NCI-H510A (cell line): ENCODE measurements at regions not wholly inside any gene's neighbourhood (a gene's known extent, or its start where the extent isn't known, plus 50 kb on each side); places are given as distances from the start of the nearest gene placed in this dataset.

Experiments used
- DNase-seq: peaks from one replicate; lab custom pipeline; 2025; lab: John Stamatoyannopoulos, UW

DNA sequence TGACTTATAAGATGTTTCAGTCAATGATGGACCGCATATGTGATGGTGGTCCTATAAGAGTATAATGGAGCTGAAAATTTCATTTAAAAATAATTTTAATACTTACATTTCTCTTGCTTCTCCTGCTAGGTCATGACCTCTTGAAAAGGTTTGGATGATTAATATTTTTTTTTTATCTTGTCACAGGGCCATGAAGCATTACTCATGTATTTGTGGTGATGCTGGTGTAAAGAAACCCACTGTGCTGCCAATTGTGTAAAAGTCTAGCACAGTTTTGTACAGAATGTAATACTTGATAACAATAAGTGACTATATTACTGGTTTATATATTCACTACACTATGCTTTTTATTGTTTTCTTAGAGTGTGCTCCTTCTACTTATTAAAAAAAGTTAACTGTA, 124.2 kb upstream of the CELF4 start:
- DNase-seq, result no peak

DNA sequence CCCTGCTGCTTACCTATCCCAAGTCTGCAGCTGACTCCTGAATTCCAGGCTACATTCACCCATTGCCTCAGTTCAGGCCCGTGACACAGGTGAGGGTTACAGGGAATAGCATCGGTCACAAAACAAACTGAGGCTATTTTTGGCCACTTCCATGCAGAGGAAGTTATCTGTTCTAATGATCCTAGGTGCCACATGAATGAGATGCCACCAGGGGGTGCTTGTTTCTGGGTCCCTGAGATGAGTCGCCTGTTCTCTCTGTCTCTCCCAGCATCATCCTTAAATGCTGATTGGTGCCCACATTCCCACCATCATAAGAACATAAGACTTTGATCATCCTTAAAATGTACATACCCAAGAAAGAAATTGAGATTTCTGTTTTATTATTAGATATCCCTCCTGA, 119.0 kb upstream of the CELF4 start:
- no peak for DNase-seq

DNA sequence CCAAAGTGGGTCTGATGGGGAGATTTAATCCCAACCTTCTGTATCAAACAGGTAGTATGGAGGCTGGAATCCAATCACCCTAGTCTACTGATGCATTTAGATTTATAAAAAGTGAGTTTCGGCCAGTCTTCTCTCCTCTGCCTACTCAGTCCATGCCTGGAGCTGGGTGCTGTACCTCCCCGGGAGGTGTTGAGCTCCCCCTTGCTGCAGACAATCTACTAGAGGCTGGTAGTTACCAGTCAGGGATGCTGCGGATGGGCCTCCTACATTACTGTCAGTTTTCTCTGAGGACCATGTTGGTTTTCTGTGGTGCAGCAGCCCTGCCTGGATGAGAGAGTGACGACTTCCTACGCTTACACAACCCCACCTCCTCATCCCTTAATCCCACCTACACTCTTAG, 118.6 kb upstream of the CELF4 start:
- no peak for DNase-seq

DNA sequence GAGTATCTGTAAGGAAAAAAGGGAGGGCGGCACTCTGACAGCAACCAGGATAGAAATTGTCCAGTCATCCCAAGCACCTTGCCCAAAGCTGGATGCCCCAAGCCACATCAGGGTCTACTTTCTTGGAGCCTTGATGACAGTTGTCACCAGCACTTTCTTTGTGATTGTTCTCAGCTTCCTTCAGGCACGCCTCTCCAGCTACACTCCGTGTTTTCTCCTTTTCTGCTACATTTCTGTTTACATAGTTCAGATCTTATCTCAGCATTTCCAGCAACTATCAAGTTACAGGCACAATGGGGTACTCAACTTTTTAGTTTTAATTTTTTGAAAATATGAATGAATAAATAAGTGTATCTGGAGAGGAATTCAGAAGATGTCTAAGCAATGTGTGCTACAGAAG, 115.3 kb upstream of the CELF4 start:
- DNase-seq, result no peak

DNA sequence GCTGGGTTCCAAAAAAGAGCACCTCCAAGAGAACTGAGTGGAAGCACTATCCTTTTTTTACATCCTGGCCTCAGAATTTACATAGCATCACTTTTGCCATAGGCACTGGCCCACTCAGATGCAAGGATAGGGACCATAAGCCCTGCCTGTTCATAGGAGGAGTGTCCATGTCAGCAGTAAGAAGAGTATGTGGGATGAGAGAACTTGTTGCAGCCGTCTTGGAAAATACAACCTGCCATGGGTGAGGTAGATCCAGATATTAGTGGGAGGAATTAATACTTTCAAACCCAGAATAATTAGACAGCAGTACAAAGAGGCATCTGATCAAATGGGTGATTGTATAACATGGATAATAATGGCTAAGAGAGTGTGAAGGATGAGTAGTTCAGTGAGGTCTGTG, 110.7 kb upstream of the CELF4 start:
- no peak for DNase-seq

DNA sequence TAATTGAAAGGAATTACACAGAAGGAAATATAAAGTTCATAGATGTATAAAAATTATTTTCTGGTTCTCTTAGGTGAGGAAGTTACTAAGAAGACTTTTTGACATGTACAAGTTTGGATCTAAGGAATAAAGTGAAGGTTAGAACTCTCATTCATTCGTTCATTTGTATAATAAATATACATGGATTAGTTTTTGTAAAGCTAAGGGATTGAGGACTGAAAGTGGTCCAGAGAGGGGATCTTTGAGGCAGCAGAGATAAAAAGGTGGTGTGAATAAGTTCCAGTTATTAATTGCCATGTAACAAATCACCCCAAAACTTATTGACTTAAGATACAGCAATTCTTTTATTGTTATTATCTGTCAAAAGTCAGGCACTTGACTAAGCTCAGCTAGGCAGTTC, 110.1 kb upstream of the CELF4 start:
- DNase-seq, result no peak

DNA sequence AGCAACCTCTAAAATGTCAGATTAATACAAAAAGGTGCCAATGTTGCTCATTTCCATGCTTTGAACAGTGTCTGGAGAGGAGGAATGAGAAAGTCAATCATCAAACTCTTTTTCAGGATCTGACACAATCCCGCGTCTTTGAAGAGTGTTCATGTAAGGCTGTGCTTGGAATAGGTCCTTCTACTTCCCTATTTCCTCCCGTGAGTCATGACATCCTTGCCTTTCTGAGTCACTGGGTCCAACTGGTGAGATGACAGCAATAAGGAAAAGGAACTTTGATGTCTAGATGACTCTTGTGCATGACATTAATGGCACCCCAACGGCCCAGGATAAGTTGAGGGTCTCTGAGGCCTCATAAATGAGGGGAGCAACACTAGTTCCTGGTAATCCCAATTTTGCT, 109.0 kb upstream of the CELF4 start:
- no peak for DNase-seq

DNA sequence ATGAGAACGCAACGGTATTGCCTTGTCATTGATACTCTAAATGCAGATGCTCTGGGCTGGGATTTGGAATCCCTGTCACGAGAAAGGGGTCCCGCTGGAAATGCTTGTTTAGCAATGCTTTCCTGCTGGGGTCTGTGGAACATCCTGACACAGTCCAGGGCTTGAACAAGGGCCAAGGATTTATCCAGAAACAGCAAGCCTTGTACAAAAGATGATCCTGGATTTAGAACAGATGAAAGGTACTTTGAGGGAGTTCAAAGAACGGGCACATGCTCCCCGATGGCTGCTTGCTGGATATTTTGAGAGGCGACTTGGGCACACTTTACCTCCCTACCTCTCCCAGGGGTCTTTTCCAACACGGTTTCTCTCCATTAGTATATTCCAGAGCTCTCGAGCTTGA, 108.1 kb upstream of the CELF4 start:
- DNase-seq, result no peak

DNA sequence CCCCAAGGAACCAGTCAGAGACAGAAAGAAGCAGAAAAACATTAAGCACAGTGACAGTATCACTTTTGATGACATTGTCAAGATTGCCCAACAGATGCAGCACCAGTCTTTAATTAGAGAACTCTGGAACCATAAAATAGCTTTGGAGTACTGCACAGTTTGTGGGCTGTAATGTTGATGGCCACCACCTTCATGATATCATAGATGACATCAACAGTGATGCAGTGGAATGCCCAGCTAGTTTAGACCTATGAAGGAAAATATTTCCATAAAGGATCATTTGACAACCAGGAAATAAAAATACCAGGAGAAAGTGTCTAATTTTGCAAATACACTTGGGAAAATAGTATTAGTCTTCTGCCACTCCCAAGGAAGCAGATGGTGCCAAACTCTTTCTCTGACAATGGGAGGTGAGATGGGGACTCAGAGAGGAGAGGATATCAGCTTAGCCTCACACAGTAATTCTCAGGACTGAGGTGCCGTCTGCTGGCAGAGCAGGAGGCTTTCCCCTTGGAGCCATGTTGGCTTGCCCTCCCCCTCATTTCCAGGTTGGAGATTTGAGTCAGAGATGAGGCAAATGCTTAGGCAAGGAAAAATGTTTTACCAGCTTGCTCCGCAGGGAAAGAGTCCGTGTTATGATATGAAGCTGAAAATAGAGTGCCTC, 107.5 kb upstream of the CELF4 start:
- DNase-seq, result no peak

DNA sequence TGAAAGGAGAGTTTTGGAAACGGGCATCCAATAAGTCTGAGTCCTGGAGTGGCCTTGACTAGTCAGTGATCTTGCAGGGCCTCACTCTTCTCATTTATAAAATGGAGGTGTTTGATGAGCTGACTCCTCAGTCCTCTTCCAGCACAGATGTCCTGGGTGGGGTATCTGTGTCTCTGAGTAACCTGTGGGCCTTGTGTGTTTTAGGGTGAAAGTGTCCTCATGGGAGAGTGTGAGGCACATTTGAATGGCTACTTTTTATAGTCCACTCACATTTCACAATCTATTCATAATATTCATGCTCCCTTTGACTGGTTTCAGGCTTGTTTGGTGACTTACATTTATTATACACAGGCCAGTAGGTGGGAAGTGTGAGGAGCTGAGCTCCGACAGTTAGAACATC, 106.4 kb upstream of the CELF4 start:
- no peak for DNase-seq

DNA sequence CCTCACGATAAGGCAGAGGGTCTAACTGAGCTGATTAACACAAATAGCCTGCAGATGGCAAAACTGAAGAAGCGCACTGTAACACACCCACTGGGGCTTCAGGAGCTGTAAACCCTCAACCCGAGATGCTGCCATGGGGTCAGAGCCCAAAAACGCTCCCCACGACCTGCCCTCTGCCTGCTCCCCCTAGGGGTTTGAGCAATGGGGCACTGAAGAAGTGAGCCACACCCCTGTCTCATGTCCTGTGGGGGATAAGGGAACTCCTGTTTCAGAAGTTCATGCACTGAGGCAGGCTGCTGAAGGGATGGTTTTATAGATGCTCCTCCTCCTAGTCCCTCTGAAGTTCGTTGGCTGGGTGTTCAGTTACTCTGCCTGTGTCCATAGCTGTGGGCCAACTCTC, 105.9 kb upstream of the CELF4 start:
- no peak for DNase-seq

DNA sequence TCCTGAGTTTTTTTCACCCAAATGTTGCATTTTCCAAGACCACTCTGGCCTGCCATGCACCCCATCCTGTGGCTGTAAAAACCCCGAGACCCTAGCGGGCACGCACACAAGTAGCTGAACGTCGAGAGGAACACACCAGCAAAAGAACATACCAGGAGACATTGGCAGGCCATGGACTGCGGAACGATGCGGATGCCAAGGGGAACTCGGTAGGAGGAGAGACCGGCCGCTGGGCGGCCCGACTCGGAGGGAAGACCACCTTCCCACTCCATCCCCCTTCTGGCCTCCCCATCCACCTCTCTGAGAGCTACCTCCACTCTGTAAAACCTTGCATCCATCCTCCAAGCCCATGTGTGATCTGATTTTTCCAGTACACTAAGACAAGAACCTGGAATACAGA, 105.5 kb upstream of the CELF4 start:
- DNase-seq, result no peak

DNA sequence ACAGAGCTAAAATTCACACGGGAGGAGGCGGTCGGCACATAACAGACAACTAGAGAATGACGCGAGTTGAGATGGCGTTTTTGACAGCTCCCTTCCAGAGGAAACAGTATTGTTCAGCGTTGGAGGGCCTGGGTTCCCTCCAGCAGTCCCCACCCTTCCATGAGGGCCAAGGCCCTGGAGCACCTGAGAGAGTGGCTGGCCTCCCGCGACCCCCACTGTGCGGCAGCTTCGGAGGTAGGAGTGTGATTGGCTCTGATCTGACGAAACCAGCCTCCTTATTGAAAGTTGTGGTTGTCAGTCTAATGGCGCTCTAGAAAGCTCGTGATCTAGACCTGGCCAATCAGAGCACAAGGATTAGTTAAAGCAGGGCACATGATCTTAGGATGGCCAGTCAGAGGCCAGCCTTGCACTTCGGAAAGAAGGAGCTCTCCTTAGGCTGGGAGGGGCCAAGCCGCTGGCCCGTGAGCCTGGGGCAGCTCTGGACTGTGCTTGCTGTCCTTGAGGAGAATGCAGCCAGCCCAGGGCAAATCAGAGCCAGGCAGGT, 104.5 kb upstream of the CELF4 start:
- DNase-seq, result no peak

DNA sequence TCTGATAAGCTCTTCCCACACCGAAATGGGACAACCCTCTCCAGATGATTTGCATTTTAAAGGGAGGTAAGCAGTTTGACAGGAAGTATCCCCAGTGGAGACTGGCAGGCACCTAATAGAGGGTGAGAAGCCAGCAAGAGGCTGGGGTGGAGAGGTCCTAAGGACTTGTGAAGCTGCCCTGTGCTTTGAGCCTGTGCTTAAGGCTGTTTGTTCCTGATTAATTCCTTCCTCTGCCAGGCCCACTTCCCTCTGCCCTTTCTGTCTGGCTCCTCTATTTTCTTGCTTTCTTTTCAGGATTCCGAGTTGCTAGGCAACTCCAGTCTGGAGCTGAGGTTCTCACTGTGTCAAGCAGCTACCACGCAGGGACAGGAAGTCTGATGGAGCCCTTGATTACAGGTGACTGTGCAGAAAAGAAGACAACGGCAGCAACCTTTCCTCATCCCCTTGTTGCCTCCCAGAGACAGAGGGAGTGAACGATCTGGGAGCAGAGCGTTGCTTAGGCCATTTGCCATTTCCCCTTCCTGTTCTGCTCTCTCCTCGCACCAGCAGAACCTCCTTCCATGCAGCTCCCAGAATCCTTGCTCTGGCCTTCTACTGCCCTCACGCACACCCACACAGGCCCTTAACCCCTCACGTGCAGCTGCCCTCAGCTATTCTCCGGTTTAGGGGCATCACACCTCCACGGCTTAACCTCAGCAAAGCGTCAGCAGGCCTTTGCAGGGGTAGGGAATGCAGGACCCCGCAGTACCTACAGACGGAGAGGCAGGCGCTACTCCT, 103.6 kb upstream of the CELF4 start:
- DNase-seq, result peak; percentile 71

DNA sequence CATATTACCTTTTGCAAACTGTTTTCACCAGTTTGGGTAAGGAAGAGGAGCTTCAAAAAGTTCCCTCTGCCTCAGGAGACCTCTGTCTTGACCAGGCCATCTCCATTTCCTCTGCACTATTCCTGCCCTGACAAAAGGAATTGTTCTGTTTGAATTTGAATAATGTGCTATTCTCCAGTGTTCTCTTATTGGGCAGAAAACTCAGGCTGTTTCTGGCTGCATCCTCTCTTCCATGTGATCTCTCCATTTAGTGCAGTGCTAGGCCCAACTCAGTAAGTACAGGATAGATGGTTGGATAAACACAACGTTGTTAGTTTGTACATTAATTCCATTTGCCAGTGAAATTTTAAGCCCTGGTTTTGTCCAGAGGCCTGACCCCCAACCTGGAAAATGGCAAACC, 102.2 kb upstream of the CELF4 start:
- DNase-seq, result no peak

DNA sequence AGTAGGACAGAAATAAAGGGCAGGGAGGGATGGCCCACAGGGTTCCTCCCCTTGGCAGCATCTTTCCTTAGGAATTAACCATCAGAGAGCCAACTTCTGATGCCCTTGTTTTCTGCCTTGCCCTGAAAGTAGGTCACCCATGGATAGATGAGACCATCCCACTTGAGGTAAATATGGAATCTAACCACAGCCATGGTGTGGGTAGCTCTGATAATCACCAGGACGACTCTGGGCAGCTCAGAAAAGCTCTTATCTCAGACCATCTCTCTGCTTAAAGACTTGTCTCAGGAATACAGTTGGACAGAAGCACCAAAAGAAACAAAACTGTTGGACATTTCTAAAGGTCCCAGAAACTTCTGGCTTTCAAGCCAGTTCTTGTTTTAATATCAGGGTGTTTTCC, 101.4 kb upstream of the CELF4 start:
- DNase-seq, result no peak

DNA sequence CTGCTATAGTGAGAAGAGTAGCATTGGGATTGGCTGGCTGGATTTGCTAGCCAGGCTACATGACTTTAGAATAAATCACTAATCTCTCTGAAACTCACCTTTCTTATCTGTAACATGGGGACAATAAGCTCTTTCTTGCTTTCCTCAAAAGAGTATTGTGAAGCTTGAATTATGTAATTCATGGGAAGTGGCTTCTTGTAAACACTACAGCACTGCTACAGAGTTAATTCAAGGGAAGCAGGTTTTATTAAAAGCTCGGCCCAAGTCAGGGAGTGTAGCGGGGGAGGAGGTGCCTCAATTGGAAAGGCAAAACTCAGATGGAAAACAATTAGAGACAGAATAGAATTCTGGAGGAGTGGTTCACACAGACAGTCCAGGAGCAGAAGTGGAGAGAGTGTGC, 100.9 kb upstream of the CELF4 start:
- DNase-seq, result no peak

DNA sequence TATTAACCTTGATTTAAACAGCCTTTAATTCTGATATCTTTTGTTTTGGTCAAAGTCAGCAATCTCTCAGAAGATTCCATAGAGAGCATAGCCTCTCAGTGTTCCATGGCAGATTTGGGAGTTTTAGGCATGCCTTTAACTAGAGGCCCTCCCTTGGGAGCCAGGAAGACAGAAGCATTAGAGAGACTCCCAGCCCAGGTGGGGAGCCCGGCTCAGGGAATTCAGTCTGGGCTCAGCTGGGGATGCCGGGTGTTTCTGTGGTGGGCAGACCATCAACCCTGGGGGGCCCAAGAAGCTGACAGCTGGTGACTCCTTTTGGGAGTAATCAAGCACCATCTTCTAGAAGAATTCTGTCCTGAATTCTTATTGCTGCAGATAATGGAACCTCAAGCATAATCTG, 99.7 kb upstream of the CELF4 start:
- no peak for DNase-seq

DNA sequence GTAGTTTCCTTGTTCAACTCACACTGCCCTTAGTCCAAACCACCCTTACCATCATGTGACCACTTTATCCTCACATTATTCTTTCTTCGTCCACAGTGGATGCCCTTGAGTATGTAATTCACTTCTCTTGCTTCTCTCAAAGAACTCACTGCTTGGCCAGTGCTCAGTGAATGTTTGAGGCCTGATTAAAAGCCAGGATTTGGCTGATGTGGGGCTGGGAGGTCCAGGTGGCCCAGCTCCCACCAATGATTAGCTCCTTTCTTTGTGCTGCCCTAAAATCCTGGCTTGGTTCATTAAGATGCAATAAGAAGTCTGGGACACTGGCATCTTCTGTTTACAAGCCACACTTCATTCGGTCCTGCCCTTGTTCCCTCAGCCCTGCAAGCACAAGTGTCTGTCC, 97.8 kb upstream of the CELF4 start:
- no peak for DNase-seq

DNA sequence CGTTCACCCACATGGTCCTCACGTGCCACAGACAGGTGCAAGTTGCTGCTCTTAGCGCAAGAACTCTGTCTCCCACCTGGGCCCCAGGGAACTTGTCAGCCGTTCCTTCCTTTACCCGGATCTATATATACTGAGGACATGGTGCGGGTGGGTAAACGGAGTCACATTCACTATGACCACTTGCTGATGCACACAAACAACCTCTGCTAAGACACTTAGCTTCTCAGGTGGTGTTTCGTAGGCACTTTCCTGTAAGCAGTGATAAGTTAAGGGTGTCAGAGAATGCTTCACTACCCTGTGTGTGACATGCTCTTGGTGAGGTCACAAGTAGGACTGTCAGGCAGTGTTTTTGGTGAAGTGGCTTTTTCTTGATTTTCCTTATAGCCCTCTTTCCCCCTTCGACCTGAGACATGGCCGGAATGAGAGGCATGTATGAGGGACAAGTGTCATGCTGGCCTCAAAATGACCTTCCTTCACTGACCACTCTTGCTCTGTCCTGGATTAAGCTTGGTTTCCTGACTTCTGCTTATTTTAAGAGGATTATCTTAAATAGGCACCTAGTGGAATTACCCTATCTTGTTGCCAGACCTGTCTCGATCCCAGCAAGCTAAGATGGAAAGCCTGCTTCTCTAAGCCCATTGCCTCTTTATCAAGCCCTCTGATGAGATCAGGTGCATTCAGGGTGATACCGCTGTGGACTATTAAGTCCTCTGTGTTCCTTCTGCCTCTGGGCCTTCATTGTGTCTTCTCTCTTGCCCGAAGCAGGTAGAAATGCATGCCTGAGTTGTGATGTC, 97.1 kb upstream of the CELF4 start:
- no peak for DNase-seq

DNA sequence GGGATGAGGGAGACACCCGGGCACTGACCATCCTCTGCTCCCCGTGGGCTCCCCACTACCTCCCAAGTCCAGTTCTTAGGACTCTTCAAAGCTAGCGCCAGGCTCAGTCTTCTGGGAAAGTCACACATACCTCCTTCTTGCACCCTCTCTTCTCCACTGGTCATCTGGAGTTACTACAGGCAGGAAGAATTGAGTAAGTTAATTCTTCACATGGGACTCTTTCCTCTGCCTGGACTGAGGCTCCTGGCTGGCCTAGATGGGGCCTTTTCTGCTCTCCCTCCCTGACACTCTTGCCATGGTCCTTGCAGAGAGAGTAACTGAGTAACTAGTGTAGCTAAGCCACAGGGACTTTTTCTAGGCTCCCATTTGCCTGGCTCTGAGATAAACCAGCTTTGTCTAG, 96.5 kb upstream of the CELF4 start:
- DNase-seq, result no peak

DNA sequence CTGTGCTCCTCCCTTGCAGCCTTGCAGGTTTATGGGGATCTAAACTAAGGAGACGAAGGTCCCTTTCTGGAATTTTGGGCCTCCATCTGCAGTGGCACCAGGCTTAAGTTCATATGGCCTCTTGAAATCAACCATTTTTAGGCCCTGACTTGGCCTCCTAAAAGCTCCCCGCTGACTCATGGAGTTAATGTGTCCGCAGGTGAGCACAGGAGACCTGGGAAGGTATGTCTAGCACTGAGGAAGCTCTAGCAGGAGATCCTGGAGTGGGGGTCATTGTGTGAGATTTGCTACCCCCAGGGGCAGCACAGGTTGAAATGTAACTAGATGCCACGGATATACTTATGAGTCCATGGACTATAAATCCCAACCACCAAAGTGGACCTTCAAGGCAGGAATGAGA, 95.9 kb upstream of the CELF4 start:
- no peak for DNase-seq

DNA sequence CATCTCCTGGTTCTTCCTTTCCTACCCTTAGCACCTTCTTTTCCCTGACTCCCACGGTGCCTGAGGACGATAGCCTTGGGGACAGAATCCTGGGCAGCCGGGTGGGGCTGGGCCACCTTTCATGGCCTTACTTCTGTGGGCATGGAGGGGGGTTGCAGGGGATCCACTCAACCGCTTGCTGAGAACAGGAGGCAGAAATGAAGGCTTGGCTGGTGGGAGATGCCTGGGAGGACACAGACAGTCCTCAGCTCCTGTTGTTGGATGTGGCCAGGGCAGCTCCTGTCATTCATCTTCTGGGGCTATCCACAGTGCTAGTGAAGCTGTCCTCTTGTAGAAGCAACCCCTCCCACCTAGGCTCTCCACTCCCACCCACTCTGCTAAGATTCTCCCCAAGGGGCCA, 95.5 kb upstream of the CELF4 start:
- no peak for DNase-seq
